Vagina (tissue), 2 donors: ENCODE measurements at regions not wholly inside any gene's neighbourhood (a gene's known extent, or its start where the extent isn't known, plus 50 kb on each side); places are given as distances from the start of the nearest gene placed in this dataset.

Experiments
- DNase-seq, 2 donors: peaks; one replicate each; pipeline ENCODE4 v3.0.0-alpha.2; 2017; ENCODE audit errors: extremely low spot score in 2 of 2
- H3K27ac ChIP-seq: fragments of 200-600 bp; sonication (generic); one replicate; pipeline ENCODE4 v1.5.1; 2019
- H3K27me3 ChIP-seq: fragments of 200-600 bp; sonication (generic); one replicate; pipeline ENCODE4 v1.5.1; 2019
- H3K36me3 ChIP-seq, 2 donors: fragments of 200-600 bp; sonication (generic); one replicate each; pipeline ENCODE4 v1.5.1; 2017 to 2019
- H3K4me1 ChIP-seq: fragments of 200-600 bp; sonication (generic); one replicate; pipeline ENCODE4 v1.5.1; 2019
- H3K4me3 ChIP-seq, 2 donors: fragments of 200-600 bp; sonication (generic); 1 replicate in 1 of 2; 2 replicates in 1 of 2; pipeline ENCODE4 v1.5.1; 2016 to 2019
- H3K9me3 ChIP-seq: fragments of 200-600 bp; sonication (generic); one replicate; pipeline ENCODE4 v1.5.1; 2019
- POLR2A ChIP-seq, 2 donors: fragments of 450-650 bp; IDR thresholded peaks; one replicate each; pipeline ENCODE4 v1.6.1; 2017; ENCODE audit warnings: antibody characterized with exemption in 2 of 2, mild to moderate bottlenecking in 2 of 2, moderate library complexity in 2 of 2
- POLR2AphosphoS5 ChIP-seq, 2 donors: sonication (generic); formaldehyde crosslinking; IDR thresholded peaks; one replicate each; pipeline ENCODE4 v1.9.0; 2017; ENCODE audit warnings: antibody characterized with exemption in 2 of 2, mild to moderate bottlenecking in 2 of 2, low read depth in 1 of 2; ENCODE audit not compliant: insufficient read depth in 1 of 2
- intact Hi-C: fragments of 100-400 bp; cut with DNase I; formaldehyde crosslinking; loops from one replicate; pipeline ENCODE4 v1.15.1; 2023
- TF ChIP-seq, protein P1 (sequence below), 3 experiments: fragments of 450-650 bp in 2 of 3; fragments of 200-600 bp in 1 of 3; sonication (generic) in 1 of 3; IDR thresholded peaks; one replicate each; pipeline ENCODE4 v1.5.1; 2017 to 2019; ENCODE audit warnings: antibody characterized with exemption in 3 of 3, mild to moderate bottlenecking in 2 of 3, moderate library complexity in 2 of 3

DNA sequence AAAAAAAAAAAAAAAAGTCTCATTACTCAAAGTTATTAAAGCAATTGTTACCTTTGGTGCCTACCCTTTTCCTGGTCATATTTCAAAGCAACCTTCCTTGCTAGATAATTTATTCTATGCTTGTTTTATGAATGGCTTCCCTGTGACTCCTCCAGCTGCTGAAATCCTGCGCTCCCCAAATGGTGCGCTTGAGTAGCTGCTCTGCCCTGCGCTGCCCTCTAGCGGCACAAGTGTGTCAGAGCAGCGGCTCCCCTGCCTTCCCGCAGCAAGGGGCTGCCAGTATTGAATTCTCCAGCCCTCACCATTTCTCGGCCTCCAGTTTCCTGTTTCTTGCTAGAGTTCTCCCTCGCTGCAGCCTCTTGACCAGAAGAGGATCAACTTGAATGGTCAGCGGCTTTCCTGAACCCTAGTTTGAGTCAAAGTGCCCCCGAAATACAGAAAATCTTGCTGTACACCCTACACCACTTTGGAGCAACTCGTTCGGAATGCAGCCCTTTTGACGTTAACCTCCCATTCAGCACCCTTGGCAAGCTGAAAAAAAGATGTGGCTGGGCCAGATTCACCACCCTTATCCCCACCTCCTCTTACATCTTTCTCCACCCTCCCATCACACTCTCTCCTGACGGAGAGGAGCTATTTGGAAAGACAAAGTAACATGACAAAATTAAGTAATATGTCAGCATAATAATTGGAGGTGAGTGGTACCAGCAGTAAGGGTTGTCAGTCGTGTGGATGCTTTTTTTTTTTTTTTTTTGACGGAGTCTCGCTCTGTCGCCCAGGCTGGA, 60.4 kb upstream of the KLHL31 start:
- DNase-seq, result no peak
- H3K27ac ChIP-seq, result no peak overlapping the region
- no peak overlapping the region for H3K4me3 ChIP-seq
- H3K36me3 ChIP-seq, result no peaks in the 10 kb centered on the region
- TF ChIP-seq, protein P1, sequence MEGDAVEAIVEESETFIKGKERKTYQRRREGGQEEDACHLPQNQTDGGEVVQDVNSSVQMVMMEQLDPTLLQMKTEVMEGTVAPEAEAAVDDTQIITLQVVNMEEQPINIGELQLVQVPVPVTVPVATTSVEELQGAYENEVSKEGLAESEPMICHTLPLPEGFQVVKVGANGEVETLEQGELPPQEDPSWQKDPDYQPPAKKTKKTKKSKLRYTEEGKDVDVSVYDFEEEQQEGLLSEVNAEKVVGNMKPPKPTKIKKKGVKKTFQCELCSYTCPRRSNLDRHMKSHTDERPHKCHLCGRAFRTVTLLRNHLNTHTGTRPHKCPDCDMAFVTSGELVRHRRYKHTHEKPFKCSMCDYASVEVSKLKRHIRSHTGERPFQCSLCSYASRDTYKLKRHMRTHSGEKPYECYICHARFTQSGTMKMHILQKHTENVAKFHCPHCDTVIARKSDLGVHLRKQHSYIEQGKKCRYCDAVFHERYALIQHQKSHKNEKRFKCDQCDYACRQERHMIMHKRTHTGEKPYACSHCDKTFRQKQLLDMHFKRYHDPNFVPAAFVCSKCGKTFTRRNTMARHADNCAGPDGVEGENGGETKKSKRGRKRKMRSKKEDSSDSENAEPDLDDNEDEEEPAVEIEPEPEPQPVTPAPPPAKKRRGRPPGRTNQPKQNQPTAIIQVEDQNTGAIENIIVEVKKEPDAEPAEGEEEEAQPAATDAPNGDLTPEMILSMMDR (IDR thresholded peaks at IDR 0.05), result peak; percentile 80 to 90 (median 81)
- TF ChIP-seq POLR2AphosphoS5 (IDR thresholded peaks at IDR 0.05; ENCODE audit: insufficient read depth in 1 of 2, low read depth in 1 of 2), result no peak
- H3K27me3 ChIP-seq, result no peaks in the 10 kb centered on the region
- H3K9me3 ChIP-seq, result no peaks in the 10 kb centered on the region
- no peaks in the 10 kb centered on the region for H3K4me1 ChIP-seq
- intact Hi-C loops, result loop anchor here (5.0 to 10.0 kb wide), 2 partner anchors 229 to 541 kb away; no protein-coding TSS in a partner anchor

DNA sequence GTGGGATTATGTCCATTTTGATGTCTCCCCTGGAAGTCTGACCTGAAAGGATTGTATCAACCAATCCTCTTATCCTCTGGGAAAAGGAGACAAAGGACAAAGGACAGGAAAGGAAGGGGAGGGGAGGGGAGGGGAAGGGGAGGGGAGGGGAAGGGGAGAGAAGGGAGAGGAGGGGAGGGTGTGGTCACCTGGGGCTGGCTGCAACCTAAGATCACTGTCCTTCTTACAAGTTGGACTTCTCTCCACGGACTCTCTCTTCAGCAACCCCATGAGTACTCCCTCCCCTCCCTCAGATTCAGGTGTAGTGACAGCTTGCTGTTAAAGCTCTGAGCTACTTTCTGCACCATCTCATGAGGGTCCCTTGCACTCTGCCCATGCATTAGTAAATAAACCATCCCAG, 58.9 kb upstream of the KLHL31 start:
- Histone ChIP-seq H3K27me3 (no peaks in the 10 kb centered on the region), H3K4me1 (no peaks in the 10 kb centered on the region), H3K9me3 (no peaks in the 10 kb centered on the region), H3K36me3 (no peaks in the 10 kb centered on the region), H3K27ac (no peak overlapping the region), H3K4me3 (no peak overlapping the region)
- intact Hi-C loops, result loop anchor here (10.0 kb wide), 1 partner anchor 540 kb away; no protein-coding TSS in a partner anchor
- no peak for TF ChIP-seq POLR2AphosphoS5 (IDR thresholded peaks at IDR 0.05; ENCODE audit: insufficient read depth in 1 of 2, low read depth in 1 of 2)
- TF ChIP-seq, protein P1 (IDR thresholded peaks at IDR 0.05), result no peak
- TF ChIP-seq POLR2A (IDR thresholded peaks at IDR 0.05), result no peak
- DNase-seq, result no peak

DNA sequence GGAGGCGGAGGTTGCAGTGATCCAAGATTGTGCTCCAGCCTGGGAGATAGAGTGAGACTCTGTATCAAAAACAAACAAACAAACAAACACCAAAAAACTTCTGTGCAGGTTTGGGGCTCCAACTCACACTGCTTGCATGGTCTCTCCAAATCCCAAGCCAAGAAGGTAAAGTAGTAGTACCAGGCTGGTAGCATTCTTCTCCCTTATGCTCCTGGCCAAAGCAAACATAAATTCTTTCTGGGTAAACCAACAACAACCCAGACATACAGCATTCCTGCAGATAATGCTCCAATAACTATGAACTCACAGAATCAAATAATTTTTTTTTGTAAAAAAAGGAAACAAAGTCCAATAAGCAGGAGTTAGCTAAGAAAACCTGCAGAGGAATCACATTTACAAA, 57.8 kb upstream of the KLHL31 start:
- TF ChIP-seq POLR2AphosphoS5 (IDR thresholded peaks at IDR 0.05; ENCODE audit: insufficient read depth in 1 of 2, low read depth in 1 of 2) (no peak), POLR2A (IDR thresholded peaks at IDR 0.05) (no peak)
- TF ChIP-seq, protein P1 (IDR thresholded peaks at IDR 0.05), result no peak

DNA sequence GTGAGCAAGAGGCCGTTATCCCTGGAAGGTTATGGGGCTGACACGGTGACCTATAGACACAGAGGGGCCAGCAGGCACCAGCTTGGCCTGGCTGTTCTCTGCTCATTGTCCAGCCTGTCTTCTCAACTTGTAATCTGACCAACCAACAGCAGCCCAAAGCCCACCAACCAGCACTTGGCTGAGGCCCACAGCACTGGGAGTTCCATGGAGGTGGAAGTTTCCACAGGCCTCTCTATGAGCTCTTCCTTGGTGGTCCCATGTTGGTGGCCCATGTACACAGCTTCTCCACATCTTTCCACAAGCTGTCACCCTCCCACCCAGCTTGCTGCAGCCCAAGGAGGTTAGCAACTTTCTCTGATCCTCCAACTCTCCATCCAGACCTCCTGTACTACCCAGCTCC, 56.2 kb upstream of the KLHL31 start:
- Histone ChIP-seq H3K9me3 (no peaks in the 10 kb centered on the region), H3K36me3 (no peaks in the 10 kb centered on the region), H3K27me3 (no peaks in the 10 kb centered on the region), H3K27ac (no peak overlapping the region), H3K4me1 (peaks cover 5% of the 10 kb centered on the region), H3K4me3 (no peak overlapping the region)
- intact Hi-C loops, result loop anchor here (10.0 kb wide), 1 partner anchor 537 kb away; no protein-coding TSS in a partner anchor
- no peak for DNase-seq
- TF ChIP-seq, protein P1 (IDR thresholded peaks at IDR 0.05), result no peak
- TF ChIP-seq POLR2AphosphoS5 (IDR thresholded peaks at IDR 0.05; ENCODE audit: insufficient read depth in 1 of 2, low read depth in 1 of 2), result no peak
- no peak for TF ChIP-seq POLR2A (IDR thresholded peaks at IDR 0.05)

More for the DNA sequence above, 57.8 kb upstream of the KLHL31 start:
- Histone ChIP-seq H3K4me1 (peaks cover 5% of the 10 kb centered on the region), H3K4me3 (no peak overlapping the region), H3K27ac (no peak overlapping the region), H3K36me3 (no peaks in the 10 kb centered on the region), H3K27me3 (no peaks in the 10 kb centered on the region), H3K9me3 (no peaks in the 10 kb centered on the region)
- intact Hi-C loops, result loop anchor here (10.0 kb wide), 1 partner anchor 539 kb away; no protein-coding TSS in a partner anchor
- DNase-seq, result no peak
